B cell (primary cell): ENCODE measurements at regions not wholly inside any gene's neighbourhood (a gene's known extent, or its start where the extent isn't known, plus 50 kb on each side); places are given as distances from the start of the nearest gene placed in this dataset.

Experiments used
- EZH2 ChIP-seq: IDR thresholded peaks from 2 replicates; pipeline ENCODE4 v1.6.1; 2012; ENCODE audit warnings: borderline replicate concordance, low read depth, mild to moderate bottlenecking, moderate library complexity, low read length; ENCODE audit not compliant: insufficient read depth, poor library complexity, severe bottlenecking
- TF ChIP-seq, protein P1 (sequence below): fragments of 200-600 bp; IDR thresholded peaks from one replicate; pipeline ENCODE4 v1.8.0; 2022; ENCODE audit warnings: antibody characterized with exemption, mild to moderate bottlenecking

DNA sequence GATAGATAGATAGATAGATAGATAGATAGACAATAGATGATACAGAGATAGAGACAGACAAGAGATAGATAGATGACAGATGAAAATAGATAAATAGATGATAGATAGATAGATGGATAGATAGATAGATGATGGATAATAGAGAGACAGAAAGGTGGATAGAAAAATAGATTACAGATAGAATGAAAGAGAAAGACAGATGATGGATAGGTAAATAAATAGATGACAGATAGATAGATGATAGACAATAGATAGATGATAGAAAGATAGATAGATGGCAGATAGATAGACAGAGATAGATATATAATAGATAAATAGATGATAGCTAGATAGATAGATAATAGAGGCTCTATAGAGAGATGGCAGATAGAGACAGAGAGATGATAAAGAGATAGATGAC is 523.0 kb downstream of the BCL11B start:
- TF ChIP-seq EZH2, result no peak
- TF ChIP-seq, protein P1, sequence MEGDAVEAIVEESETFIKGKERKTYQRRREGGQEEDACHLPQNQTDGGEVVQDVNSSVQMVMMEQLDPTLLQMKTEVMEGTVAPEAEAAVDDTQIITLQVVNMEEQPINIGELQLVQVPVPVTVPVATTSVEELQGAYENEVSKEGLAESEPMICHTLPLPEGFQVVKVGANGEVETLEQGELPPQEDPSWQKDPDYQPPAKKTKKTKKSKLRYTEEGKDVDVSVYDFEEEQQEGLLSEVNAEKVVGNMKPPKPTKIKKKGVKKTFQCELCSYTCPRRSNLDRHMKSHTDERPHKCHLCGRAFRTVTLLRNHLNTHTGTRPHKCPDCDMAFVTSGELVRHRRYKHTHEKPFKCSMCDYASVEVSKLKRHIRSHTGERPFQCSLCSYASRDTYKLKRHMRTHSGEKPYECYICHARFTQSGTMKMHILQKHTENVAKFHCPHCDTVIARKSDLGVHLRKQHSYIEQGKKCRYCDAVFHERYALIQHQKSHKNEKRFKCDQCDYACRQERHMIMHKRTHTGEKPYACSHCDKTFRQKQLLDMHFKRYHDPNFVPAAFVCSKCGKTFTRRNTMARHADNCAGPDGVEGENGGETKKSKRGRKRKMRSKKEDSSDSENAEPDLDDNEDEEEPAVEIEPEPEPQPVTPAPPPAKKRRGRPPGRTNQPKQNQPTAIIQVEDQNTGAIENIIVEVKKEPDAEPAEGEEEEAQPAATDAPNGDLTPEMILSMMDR, result peak; percentile 17
